Parathyroid adenoma (tissue), 2 donors: ENCODE measurements at regions not wholly inside any gene's neighbourhood (a gene's known extent, or its start where the extent isn't known, plus 50 kb on each side); places are given as distances from the start of the nearest gene placed in this dataset.
"Not testable (repeated sequence)": the region's sequence is repeated elsewhere in the genome, so short reads cannot be mapped to it uniquely, and the experiment has no call there.

Experiments used
- H2AFZ ChIP-seq: fragments of 300-600 bp; sonication (generic); one replicate; pipeline ENCODE4 v1.7.0; 2017; ENCODE audit warnings: antibody characterized with exemption, mild to moderate bottlenecking
- H3K27ac ChIP-seq: fragments of 300-600 bp; sonication (generic); one replicate; pipeline ENCODE4 v1.7.0; 2017
- H3K27me3 ChIP-seq: fragments of 300-600 bp; sonication (generic); one replicate; pipeline ENCODE4 v1.7.0; 2017; ENCODE audit warnings: low read length; ENCODE audit not compliant: control insufficient read depth, insufficient read depth
- H3K36me3 ChIP-seq: fragments of 300-600 bp; sonication (generic); one replicate; pipeline ENCODE4 v1.7.0; 2017; ENCODE audit warnings: low read length; ENCODE audit not compliant: control insufficient read depth, insufficient read depth
- H3K4me1 ChIP-seq: fragments of 300-600 bp; sonication (generic); one replicate; pipeline ENCODE4 v1.7.0; 2017; ENCODE audit warnings: control low read depth
- H3K4me2 ChIP-seq: fragments of 300-600 bp; sonication (generic); one replicate; pipeline ENCODE4 v1.7.0; 2017; ENCODE audit warnings: low read length
- H3K4me3 ChIP-seq: fragments of 300-600 bp; sonication (generic); one replicate; pipeline ENCODE4 v1.7.0; 2017; ENCODE audit warnings: low read depth, low read length
- H3K79me2 ChIP-seq: fragments of 300-600 bp; sonication (generic); one replicate; pipeline ENCODE4 v1.7.0; 2017; ENCODE audit warnings: control low read depth
- H3K9ac ChIP-seq: fragments of 300-600 bp; sonication (generic); one replicate; pipeline ENCODE4 v1.7.0; 2017; ENCODE audit warnings: mild to moderate bottlenecking
- H3K9me3 ChIP-seq: fragments of 300-600 bp; sonication (generic); one replicate; pipeline ENCODE4 v1.7.0; 2017; ENCODE audit warnings: low read length; ENCODE audit not compliant: control insufficient read depth
- CTCF ChIP-seq: fragments of 300-600 bp; sonication (generic); IDR thresholded peaks from one replicate; pipeline ENCODE4 v1.7.0; 2017; ENCODE audit warnings: antibody characterized with exemption, mild to moderate bottlenecking
- donor health status: primary hyperparathyroidism.

- no peak overlapping the region for H3K9ac ChIP-seq
- no peaks in the 10 kb centered on the region for H3K4me1 ChIP-seq
- H3K79me2 ChIP-seq, result no peaks in the 10 kb centered on the region
- H3K27me3 ChIP-seq, result no peaks in the 10 kb centered on the region
- H3K4me3 ChIP-seq, result no peak overlapping the region
- no peaks in the 10 kb centered on the region for H3K9me3 ChIP-seq
- H3K36me3 ChIP-seq, result no peaks in the 10 kb centered on the region
- no peak overlapping the region for H3K27ac ChIP-seq
- no peak overlapping the region for H3K4me2 ChIP-seq
- TF ChIP-seq CTCF, result no peak
- no peak overlapping the region for H2AFZ ChIP-seq
These were observed 774.3 kb downstream of the FAM181B start for GRCh38 chr11:81959341-81959740.

GRCh38 chr11:81954301-81954700, 779.4 kb downstream of the FAM181B start:
- H3K27me3 ChIP-seq, H2AFZ ChIP-seq, H3K9me3 ChIP-seq, H3K27ac ChIP-seq, H3K4me3 ChIP-seq, H3K79me2 ChIP-seq, H3K36me3 ChIP-seq, H3K9ac ChIP-seq, H3K4me1 ChIP-seq, H3K4me2 ChIP-seq: not testable (repeated sequence)

GRCh38 chr11:81946831-81947230, 786.8 kb downstream of the FAM181B start:
- H3K27ac ChIP-seq, result no peak overlapping the region
- no peaks in the 10 kb centered on the region for H3K27me3 ChIP-seq
- no peaks in the 10 kb centered on the region for H3K79me2 ChIP-seq
- no peak overlapping the region for H3K9ac ChIP-seq
- H3K36me3 ChIP-seq, result no peaks in the 10 kb centered on the region
- H3K4me3 ChIP-seq, result no peak overlapping the region
- no peaks in the 10 kb centered on the region for H3K4me1 ChIP-seq
- no peak overlapping the region for H2AFZ ChIP-seq
- H3K9me3 ChIP-seq, result no peaks in the 10 kb centered on the region
- TF ChIP-seq CTCF, result no peak
- no peak overlapping the region for H3K4me2 ChIP-seq

- Histone ChIP-seq H3K9ac (no peak overlapping the region), H3K79me2 (no peaks in the 10 kb centered on the region), H3K36me3 (no peaks in the 10 kb centered on the region), H3K4me1 (no peaks in the 10 kb centered on the region), H3K9me3 (no peaks in the 10 kb centered on the region), H3K4me3 (no peak overlapping the region), H3K27me3 (no peaks in the 10 kb centered on the region), H3K4me2 (no peak overlapping the region), H2AFZ (no peak overlapping the region), H3K27ac (no peak overlapping the region)
- no peak for TF ChIP-seq CTCF
These were observed 791.0 kb downstream of the FAM181B start for GRCh38 chr11:81942646-81943045.

DNA sequence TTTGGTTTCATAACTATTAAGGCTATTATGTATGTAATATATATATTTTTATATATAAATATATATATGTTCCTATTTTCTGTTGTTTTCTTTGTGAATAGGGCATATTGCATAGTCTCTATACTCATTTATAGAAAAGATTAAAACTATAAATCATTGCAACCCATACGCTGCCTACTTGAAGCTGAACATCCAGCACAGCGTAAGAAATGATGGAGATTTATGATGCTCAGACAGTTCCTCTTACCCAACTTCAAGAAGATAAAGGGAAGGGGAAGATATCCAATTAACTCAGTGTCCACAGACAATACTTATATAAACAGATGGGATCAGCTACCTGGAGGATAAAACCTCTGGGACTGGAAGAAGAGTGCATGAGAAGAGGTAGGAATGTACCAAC, 791.7 kb downstream of the FAM181B start:
- Histone ChIP-seq H3K79me2 (no peaks in the 10 kb centered on the region), H3K9me3 (no peaks in the 10 kb centered on the region), H3K9ac (no peak overlapping the region), H3K27ac (no peak overlapping the region), H3K4me3 (no peak overlapping the region), H3K4me2 (no peak overlapping the region), H3K4me1 (no peaks in the 10 kb centered on the region), H3K36me3 (no peaks in the 10 kb centered on the region), H3K27me3 (no peaks in the 10 kb centered on the region), H2AFZ (no peak overlapping the region)
- TF ChIP-seq CTCF, result no peak
